ENCODE measurements at regions not wholly inside any gene's neighbourhood (a gene's known extent, or its start where the extent isn't known, plus 50 kb on each side); places are given as distances from the start of the nearest gene placed in this dataset.

GRCh38 chrX:5724123-5724522, 504.5 kb downstream of the NLGN4X start:
- 90% methylated on average over 1 of the region's 5 CpGs for WGBS

DNA sequence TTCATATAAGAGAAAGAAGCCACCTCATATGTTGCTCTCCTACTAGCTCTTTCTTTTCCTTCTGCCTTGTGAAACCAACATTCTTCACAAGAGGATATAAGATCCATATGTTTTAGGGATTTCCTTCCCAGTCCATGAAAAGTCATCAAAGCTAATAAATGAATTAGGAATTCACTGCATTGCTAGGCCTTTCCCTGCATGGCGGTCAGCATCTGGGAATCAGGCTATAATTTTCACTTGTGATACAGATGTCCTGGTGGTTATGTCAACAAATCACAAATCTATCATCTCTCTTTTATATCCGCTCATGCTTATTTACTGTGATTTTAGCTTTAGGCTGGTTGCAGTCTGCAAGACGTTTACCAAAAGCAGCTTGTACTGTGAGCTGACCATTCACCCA, 510.0 kb downstream of the NLGN4X start:
- Histone ChIP-seq H3K79me1 (replicated peaks; ENCODE audit: low read length, poor library complexity, severe bottlenecking) (no peaks in the 10 kb centered on the region), H2BK120ac (ENCODE audit: low read depth, low read length) (no peak overlapping the region), H3K23ac (ENCODE audit: low read length in 2 of 2) (no peak overlapping the region), H2BK5ac (ENCODE audit: low read depth, low read length, poor library complexity, severe bottlenecking) (no peak overlapping the region), H3K27ac (ENCODE audit: low read length, poor library complexity, severe bottlenecking) (no peak overlapping the region), H3K9ac (ENCODE audit: low read length) (no peak overlapping the region), H3K4me3 (ENCODE audit: insufficient read depth in 1 of 2, low read depth in 1 of 2, low read length in 2 of 2) (no peak overlapping the region), H3K9me3 (ENCODE audit: control insufficient read depth, low read length) (peaks cover 8% of the 10 kb centered on the region), H2BK12ac (ENCODE audit: low read length in 2 of 2) (no peak overlapping the region), H2AK5ac (ENCODE audit: low read length, severe bottlenecking) (no peak overlapping the region), H3K4ac (ENCODE audit: low read depth in 1 of 2, low read length in 2 of 2) (no peak overlapping the region), H3K27me3 (ENCODE audit: control insufficient read depth in 1 of 2, insufficient read depth in 1 of 2, low read length in 2 of 2) (no peaks in the 10 kb centered on the region), H3K14ac (ENCODE audit: low read length in 2 of 2) (no peak overlapping the region), H3K36me3 (ENCODE audit: control insufficient read depth in 1 of 2, insufficient read depth in 2 of 2, low read depth in 1 of 2, low read length in 2 of 2) (no peaks in the 10 kb centered on the region), H3K18ac (ENCODE audit: low read depth in 1 of 2, low read length in 2 of 2) (no peak overlapping the region), H3K4me2 (ENCODE audit: low read length, poor library complexity, severe bottlenecking) (no peak overlapping the region), H3K4me1 (ENCODE audit: control insufficient read depth, insufficient read depth, low read depth, low read length) (no peaks in the 10 kb centered on the region), H2BK15ac (ENCODE audit: low read depth, poor library complexity, severe bottlenecking) (no peak overlapping the region), H4K8ac (ENCODE audit: low read length) (no peak overlapping the region), H4K91ac (ENCODE audit: low read length) (no peak overlapping the region), H2AFZ (ENCODE audit: low read depth, low read length) (no peak overlapping the region)
- peak; percentile 6 for DNase-seq
- 52% methylated on average over 3 of the region's 3 CpGs for WGBS

More at GRCh38 chrX:5724123-5724522, 504.5 kb downstream of the NLGN4X start:
- Histone ChIP-seq H3K4me3 (ENCODE audit: insufficient read depth in 1 of 2, low read depth in 1 of 2, low read length in 2 of 2) (no peak overlapping the region), H3K4ac (ENCODE audit: low read depth in 1 of 2, low read length in 2 of 2) (no peak overlapping the region), H2BK15ac (ENCODE audit: low read depth, poor library complexity, severe bottlenecking) (no peak overlapping the region), H3K79me1 (replicated peaks; ENCODE audit: low read length, poor library complexity, severe bottlenecking) (no peaks in the 10 kb centered on the region), H4K91ac (ENCODE audit: low read length) (no peak overlapping the region), H3K36me3 (ENCODE audit: control insufficient read depth in 1 of 2, insufficient read depth in 2 of 2, low read depth in 1 of 2, low read length in 2 of 2) (no peaks in the 10 kb centered on the region), H2BK12ac (ENCODE audit: low read length in 2 of 2) (no peak overlapping the region), H2BK120ac (ENCODE audit: low read depth, low read length) (no peak overlapping the region), H3K18ac (ENCODE audit: low read depth in 1 of 2, low read length in 2 of 2) (no peak overlapping the region), H4K8ac (ENCODE audit: low read length) (no peak overlapping the region), H3K9ac (ENCODE audit: low read length) (no peak overlapping the region), H3K27ac (ENCODE audit: low read length, poor library complexity, severe bottlenecking) (no peak overlapping the region), H3K4me1 (ENCODE audit: control insufficient read depth, insufficient read depth, low read depth, low read length) (no peaks in the 10 kb centered on the region), H3K27me3 (ENCODE audit: control insufficient read depth in 1 of 2, insufficient read depth in 1 of 2, low read length in 2 of 2) (no peaks in the 10 kb centered on the region), H2BK5ac (ENCODE audit: low read depth, low read length, poor library complexity, severe bottlenecking) (no peak overlapping the region), H3K14ac (ENCODE audit: low read length in 2 of 2) (no peak overlapping the region), H3K4me2 (ENCODE audit: low read length, poor library complexity, severe bottlenecking) (no peak overlapping the region), H3K9me3 (ENCODE audit: control insufficient read depth, low read length) (peaks cover 9% of the 10 kb centered on the region), H2AFZ (ENCODE audit: low read depth, low read length) (no peak overlapping the region), H3K23ac (ENCODE audit: low read length in 2 of 2) (no peak overlapping the region), H2AK5ac (ENCODE audit: low read length, severe bottlenecking) (no peak overlapping the region)
- DNase-seq: no peak

DNA sequence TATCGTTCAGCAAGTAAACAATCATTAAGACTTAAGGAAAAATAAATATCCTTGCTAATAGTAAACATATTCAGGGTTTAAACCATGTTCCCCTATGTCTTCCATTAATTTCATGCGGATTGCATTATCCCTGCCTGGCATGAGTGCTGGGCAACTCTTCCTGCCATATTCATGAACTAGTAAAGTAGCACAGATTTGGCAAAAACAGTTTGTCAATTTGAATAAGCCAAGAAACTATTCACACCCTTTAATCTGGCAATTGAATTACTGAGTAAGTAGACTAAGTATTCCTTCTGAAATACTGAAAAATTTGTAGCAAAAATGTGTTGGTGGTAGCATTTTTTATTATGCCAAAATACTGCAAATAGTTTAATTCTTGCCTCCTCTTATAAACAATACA, 512.0 kb downstream of the NLGN4X start:
- Histone ChIP-seq H3K4me3 (ENCODE audit: insufficient read depth in 1 of 2, low read depth in 1 of 2, low read length in 2 of 2) (no peak overlapping the region), H3K23ac (ENCODE audit: low read length in 2 of 2) (no peak overlapping the region)

GRCh38 chrX:5708251-5708650, 520.4 kb downstream of the NLGN4X start:
- peak; percentile 46 for DNase-seq
- H4K8ac ChIP-seq (ENCODE audit: low read length): no peak overlapping the region

More for the DNA sequence above, 512.0 kb downstream of the NLGN4X start:
- Histone ChIP-seq H2AFZ (ENCODE audit: low read depth, low read length) (no peak overlapping the region), H2BK5ac (ENCODE audit: low read depth, low read length, poor library complexity, severe bottlenecking) (no peak overlapping the region), H3K9me3 (ENCODE audit: control insufficient read depth, low read length) (peaks cover 8% of the 10 kb centered on the region), H3K14ac (ENCODE audit: low read length in 2 of 2) (no peak overlapping the region), H2BK15ac (ENCODE audit: low read depth, poor library complexity, severe bottlenecking) (no peak overlapping the region), H2AK5ac (ENCODE audit: low read length, severe bottlenecking) (no peak overlapping the region), H3K9ac (ENCODE audit: low read length) (no peak overlapping the region), H3K27ac (ENCODE audit: low read length, poor library complexity, severe bottlenecking) (no peak overlapping the region), H3K79me1 (replicated peaks; ENCODE audit: low read length, poor library complexity, severe bottlenecking) (no peaks in the 10 kb centered on the region), H3K4me1 (ENCODE audit: control insufficient read depth, insufficient read depth, low read depth, low read length) (no peaks in the 10 kb centered on the region), H3K36me3 (ENCODE audit: control insufficient read depth in 1 of 2, insufficient read depth in 2 of 2, low read depth in 1 of 2, low read length in 2 of 2) (no peaks in the 10 kb centered on the region), H3K4ac (ENCODE audit: low read depth in 1 of 2, low read length in 2 of 2) (no peak overlapping the region), H2BK120ac (ENCODE audit: low read depth, low read length) (no peak overlapping the region), H4K8ac (ENCODE audit: low read length) (no peak overlapping the region), H3K4me2 (ENCODE audit: low read length, poor library complexity, severe bottlenecking) (no peak overlapping the region), H3K27me3 (ENCODE audit: control insufficient read depth in 1 of 2, insufficient read depth in 1 of 2, low read length in 2 of 2) (no peaks in the 10 kb centered on the region), H2BK12ac (ENCODE audit: low read length in 2 of 2) (no peak overlapping the region), H4K91ac (ENCODE audit: low read length) (no peak overlapping the region), H3K18ac (ENCODE audit: low read depth in 1 of 2, low read length in 2 of 2) (no peak overlapping the region)
- no peak for DNase-seq
- WGBS: 75% methylated on average over 1 of the region's 2 CpGs

More at GRCh38 chrX:5708251-5708650, 520.4 kb downstream of the NLGN4X start:
- H2AK5ac ChIP-seq (ENCODE audit: low read length, severe bottlenecking): no peak overlapping the region
- no peaks in the 10 kb centered on the region for H3K9me3 ChIP-seq (ENCODE audit: control insufficient read depth, low read length)
- no peaks in the 10 kb centered on the region for H3K79me1 ChIP-seq (replicated peaks; ENCODE audit: low read length, poor library complexity, severe bottlenecking)
- H3K27ac ChIP-seq (ENCODE audit: low read length, poor library complexity, severe bottlenecking): no peak overlapping the region
- H3K9ac ChIP-seq (ENCODE audit: low read length): no peak overlapping the region
- no peak overlapping the region for H3K14ac ChIP-seq (ENCODE audit: low read length in 2 of 2)
- H3K36me3 ChIP-seq (ENCODE audit: control insufficient read depth in 1 of 2, insufficient read depth in 2 of 2, low read depth in 1 of 2, low read length in 2 of 2): no peaks in the 10 kb centered on the region
- no peak overlapping the region for H3K4me2 ChIP-seq (ENCODE audit: low read length, poor library complexity, severe bottlenecking)
- H3K4me1 ChIP-seq (ENCODE audit: control insufficient read depth, insufficient read depth, low read depth, low read length): no peaks in the 10 kb centered on the region
- H2BK12ac ChIP-seq (ENCODE audit: low read length in 2 of 2): no peak overlapping the region
- H3K18ac ChIP-seq (ENCODE audit: low read depth in 1 of 2, low read length in 2 of 2): no peak overlapping the region
- no peak overlapping the region for H4K91ac ChIP-seq (ENCODE audit: low read length)
- H3K27me3 ChIP-seq (ENCODE audit: control insufficient read depth in 1 of 2, insufficient read depth in 1 of 2, low read length in 2 of 2): no peaks in the 10 kb centered on the region
- no peak overlapping the region for H2BK15ac ChIP-seq (ENCODE audit: low read depth, poor library complexity, severe bottlenecking)
- H3K4me3 ChIP-seq (ENCODE audit: insufficient read depth in 1 of 2, low read depth in 1 of 2, low read length in 2 of 2): no peak overlapping the region
- H3K23ac ChIP-seq (ENCODE audit: low read length in 2 of 2): no peak overlapping the region
- 75% methylated on average over 2 of the region's 4 CpGs for WGBS
- no peak overlapping the region for H3K4ac ChIP-seq (ENCODE audit: low read depth in 1 of 2, low read length in 2 of 2)
- H2AFZ ChIP-seq (ENCODE audit: low read depth, low read length): no peak overlapping the region
- no peak overlapping the region for H2BK120ac ChIP-seq (ENCODE audit: low read depth, low read length)
- no peak overlapping the region for H2BK5ac ChIP-seq (ENCODE audit: low read depth, low read length, poor library complexity, severe bottlenecking)

Measured in mesenchymal stem cell (in vitro differentiated cells and primary cell).